ENCODE measurements at regions not wholly inside any gene's neighbourhood (a gene's known extent, or its start where the extent isn't known, plus 50 kb on each side); places are given as distances from the start of the nearest gene placed in this dataset.

DNA sequence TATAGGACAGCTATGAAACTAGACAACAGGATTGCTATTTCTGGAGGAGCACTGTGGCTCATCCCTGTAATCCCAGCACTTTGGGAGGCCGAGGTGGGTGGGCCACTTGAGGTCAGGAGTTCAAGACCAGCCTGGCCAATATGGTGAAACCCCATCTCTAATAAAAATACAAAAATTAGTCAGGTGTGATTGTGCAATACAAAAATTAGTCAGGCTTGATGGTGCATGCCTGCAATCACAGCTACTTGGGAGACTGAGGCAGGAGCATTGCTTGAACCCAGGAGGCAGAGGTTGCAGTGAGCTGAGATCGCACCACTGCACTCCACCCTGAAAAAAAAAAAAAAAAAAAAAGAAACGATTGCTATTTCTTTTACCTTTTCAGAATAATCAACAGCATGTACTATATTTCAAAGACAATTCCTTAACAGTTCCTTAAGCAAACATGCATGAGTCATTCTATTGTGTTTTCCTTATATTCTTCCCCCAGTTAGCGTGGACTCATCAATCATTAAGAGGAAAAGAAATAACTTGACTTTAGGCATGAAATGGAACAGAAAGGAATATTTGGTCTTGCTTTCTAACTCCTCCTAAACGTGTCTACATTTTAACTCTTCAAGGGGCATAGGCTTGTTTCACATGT, 162.6 kb downstream of the TAF11L14 start:
- no peaks in the 10 kb centered on the region for H3K36me3 ChIP-seq (replicated peaks in 1 of 2)
- no peak overlapping the region for H3K4me3 ChIP-seq
- DNase-seq: no peak
- H3K27me3 ChIP-seq: no peaks in the 10 kb centered on the region
- 39 to 51% (median 46%) methylated on average over 5 of the region's 5 CpGs for WGBS, 4 donors
- H3K27ac ChIP-seq: no peak overlapping the region
- no peaks in the 10 kb centered on the region for H3K9me3 ChIP-seq (replicated peaks in 1 of 3)
- no peaks in the 10 kb centered on the region for H3K4me1 ChIP-seq (replicated peaks in 1 of 2)
- intact Hi-C loops (cut with DNase I): no loop called here
- TF ChIP-seq POLR2A (IDR thresholded peaks at IDR 0.05): no peak
- TF ChIP-seq, protein P1, sequence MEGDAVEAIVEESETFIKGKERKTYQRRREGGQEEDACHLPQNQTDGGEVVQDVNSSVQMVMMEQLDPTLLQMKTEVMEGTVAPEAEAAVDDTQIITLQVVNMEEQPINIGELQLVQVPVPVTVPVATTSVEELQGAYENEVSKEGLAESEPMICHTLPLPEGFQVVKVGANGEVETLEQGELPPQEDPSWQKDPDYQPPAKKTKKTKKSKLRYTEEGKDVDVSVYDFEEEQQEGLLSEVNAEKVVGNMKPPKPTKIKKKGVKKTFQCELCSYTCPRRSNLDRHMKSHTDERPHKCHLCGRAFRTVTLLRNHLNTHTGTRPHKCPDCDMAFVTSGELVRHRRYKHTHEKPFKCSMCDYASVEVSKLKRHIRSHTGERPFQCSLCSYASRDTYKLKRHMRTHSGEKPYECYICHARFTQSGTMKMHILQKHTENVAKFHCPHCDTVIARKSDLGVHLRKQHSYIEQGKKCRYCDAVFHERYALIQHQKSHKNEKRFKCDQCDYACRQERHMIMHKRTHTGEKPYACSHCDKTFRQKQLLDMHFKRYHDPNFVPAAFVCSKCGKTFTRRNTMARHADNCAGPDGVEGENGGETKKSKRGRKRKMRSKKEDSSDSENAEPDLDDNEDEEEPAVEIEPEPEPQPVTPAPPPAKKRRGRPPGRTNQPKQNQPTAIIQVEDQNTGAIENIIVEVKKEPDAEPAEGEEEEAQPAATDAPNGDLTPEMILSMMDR (IDR thresholded peaks at IDR 0.05): no peak

DNA sequence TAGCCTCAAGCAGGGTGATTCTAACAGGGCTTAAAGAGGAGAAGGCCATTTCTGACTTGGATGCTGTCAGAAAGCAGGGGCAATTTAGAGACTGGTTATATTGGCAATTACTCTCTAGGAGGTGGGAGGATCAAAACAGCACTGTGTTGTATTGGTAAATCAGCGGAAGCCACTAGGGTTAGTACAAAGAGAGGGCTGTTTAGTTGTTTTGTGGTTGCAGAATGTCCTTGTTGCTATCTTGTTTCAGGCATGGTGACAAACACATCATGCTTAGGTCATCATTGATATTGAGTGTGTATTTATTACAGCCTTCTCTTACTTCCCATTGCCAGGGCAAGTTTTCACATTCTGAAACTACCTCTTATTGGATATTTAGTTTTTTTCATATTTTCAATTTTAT, 165.3 kb downstream of the TAF11L14 start:
- no peaks in the 10 kb centered on the region for H3K27me3 ChIP-seq
- no peak overlapping the region for H3K4me3 ChIP-seq
- DNase-seq: no peak
- 58 to 88% (median 76%) methylated on average over 1 of the region's 1 CpG for WGBS, 4 donors
- H3K9me3 ChIP-seq (replicated peaks in 1 of 3): no peaks in the 10 kb centered on the region
- intact Hi-C loops (cut with DNase I): no loop called here
- H3K4me1 ChIP-seq (replicated peaks in 1 of 2): no peaks in the 10 kb centered on the region
- H3K36me3 ChIP-seq (replicated peaks in 1 of 2): no peaks in the 10 kb centered on the region
- no peak overlapping the region for H3K27ac ChIP-seq
- TF ChIP-seq POLR2A (IDR thresholded peaks at IDR 0.05): no peak
- TF ChIP-seq, protein P1 (IDR thresholded peaks at IDR 0.05): no peak

DNA sequence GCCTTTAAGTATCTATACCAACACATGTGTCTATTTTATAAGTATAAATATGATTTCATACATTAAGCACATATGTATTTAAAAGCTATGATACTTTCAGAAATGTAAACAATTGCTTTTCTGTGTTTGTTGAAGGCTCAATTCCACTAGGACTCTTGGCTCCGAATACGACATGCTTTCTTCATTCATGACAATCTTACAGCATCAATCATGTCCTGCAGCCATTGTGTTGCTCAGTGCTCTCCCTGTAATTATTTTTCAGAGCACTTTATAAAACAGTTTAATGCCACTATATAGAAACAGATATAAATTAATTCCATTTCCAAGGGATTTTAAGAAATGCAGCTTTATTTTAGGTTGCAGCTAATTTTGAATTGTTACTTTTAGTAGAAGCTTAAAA, 167.3 kb downstream of the TAF11L14 start:
- no peaks in the 10 kb centered on the region for H3K9me3 ChIP-seq (replicated peaks in 1 of 3)
- 63 to 81% (median 69%) methylated on average over 2 of the region's 2 CpGs for WGBS, 4 donors
- H3K27ac ChIP-seq: no peak overlapping the region
- no peaks in the 10 kb centered on the region for H3K36me3 ChIP-seq (replicated peaks in 1 of 2)
- no peak overlapping the region for H3K4me3 ChIP-seq
- no peaks in the 10 kb centered on the region for H3K4me1 ChIP-seq (replicated peaks in 1 of 2)
- no peaks in the 10 kb centered on the region for H3K27me3 ChIP-seq
- intact Hi-C loops (cut with DNase I): no loop called here
- TF ChIP-seq, protein P1 (IDR thresholded peaks at IDR 0.05): no peak
- TF ChIP-seq POLR2A (IDR thresholded peaks at IDR 0.05): no peak
- no peak for DNase-seq

DNA sequence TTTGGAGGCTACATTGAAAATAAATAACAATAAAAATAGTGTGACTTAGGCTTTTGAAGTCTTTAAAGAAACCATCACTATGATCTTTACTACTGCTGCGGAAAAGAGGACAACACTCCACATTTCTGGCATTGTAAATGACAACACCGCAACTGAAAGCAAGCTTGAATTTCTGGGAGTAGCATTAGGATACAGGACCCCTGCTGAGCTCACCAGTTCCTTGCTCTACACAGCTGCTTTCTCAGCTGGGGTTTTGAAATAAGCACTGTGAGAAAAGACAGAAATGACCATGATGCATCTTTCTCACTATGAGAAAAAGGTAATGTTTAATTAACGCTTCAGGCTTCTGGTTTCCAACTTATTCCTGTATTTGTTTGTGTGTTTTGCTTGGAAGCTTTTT, 168.0 kb downstream of the TAF11L14 start:
- Histone ChIP-seq H3K4me1 (replicated peaks in 1 of 2) (no peaks in the 10 kb centered on the region), H3K36me3 (replicated peaks in 1 of 2) (no peaks in the 10 kb centered on the region), H3K27me3 (no peaks in the 10 kb centered on the region), H3K27ac (no peak overlapping the region), H3K4me3 (no peak overlapping the region), H3K9me3 (replicated peaks in 1 of 3) (no peaks in the 10 kb centered on the region)
- intact Hi-C loops (cut with DNase I): no loop called here
- TF ChIP-seq POLR2A (IDR thresholded peaks at IDR 0.05): no peak
- TF ChIP-seq, protein P1 (IDR thresholded peaks at IDR 0.05): no peak
- 65 to 78% (median 71%) methylated on average over 3 of the region's 3 CpGs for WGBS, 4 donors
- no peak for DNase-seq

All from adrenal gland (tissue), 9 donors.